C4-2B (cell line): ENCODE measurements at regions not wholly inside any gene's neighbourhood (a gene's known extent, or its start where the extent isn't known, plus 50 kb on each side); places are given as distances from the start of the nearest gene placed in this dataset.

Experiments used
- ZFX ChIP-seq: fragments of 450-650 bp; IDR thresholded peaks from 2 replicates; pipeline ENCODE4 v1.6.1; 2017
- TF ChIP-seq, protein P1 (sequence below): fragments of 450-650 bp; conservative IDR thresholded peaks from 2 replicates; pipeline ENCODE4 v1.5.1; 2017; ENCODE audit warnings: mild to moderate bottlenecking

DNA sequence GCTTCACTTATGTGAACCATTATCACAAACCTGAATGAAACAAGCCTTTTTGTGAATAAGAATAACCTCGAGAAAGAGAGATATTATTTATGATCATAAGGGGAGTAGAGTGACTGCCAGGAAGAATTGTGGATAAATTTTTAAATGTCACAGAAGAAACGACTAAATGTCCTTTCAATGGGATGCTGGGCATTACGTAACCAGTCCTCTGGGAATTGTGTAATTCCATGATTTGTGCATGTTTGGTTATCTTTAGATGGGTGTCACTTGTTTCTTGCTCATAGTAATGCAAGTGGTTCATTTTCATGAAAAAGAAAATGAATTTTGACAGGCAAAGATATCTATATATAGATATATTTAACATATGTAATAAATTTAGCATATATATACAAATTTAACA, 379.5 kb upstream of the AGTR1 start:
- TF ChIP-seq, protein P1, sequence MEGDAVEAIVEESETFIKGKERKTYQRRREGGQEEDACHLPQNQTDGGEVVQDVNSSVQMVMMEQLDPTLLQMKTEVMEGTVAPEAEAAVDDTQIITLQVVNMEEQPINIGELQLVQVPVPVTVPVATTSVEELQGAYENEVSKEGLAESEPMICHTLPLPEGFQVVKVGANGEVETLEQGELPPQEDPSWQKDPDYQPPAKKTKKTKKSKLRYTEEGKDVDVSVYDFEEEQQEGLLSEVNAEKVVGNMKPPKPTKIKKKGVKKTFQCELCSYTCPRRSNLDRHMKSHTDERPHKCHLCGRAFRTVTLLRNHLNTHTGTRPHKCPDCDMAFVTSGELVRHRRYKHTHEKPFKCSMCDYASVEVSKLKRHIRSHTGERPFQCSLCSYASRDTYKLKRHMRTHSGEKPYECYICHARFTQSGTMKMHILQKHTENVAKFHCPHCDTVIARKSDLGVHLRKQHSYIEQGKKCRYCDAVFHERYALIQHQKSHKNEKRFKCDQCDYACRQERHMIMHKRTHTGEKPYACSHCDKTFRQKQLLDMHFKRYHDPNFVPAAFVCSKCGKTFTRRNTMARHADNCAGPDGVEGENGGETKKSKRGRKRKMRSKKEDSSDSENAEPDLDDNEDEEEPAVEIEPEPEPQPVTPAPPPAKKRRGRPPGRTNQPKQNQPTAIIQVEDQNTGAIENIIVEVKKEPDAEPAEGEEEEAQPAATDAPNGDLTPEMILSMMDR: no peak
- no peak for TF ChIP-seq ZFX
